Astrocyte (in vitro differentiated cells and primary cell): ENCODE measurements at regions not wholly inside any gene's neighbourhood (a gene's known extent, or its start where the extent isn't known, plus 50 kb on each side); places are given as distances from the start of the nearest gene placed in this dataset.

ENCODE experiments used
- DNase-seq: peaks from one replicate; pipeline ENCODE4 v3.0.0-alpha.2; 2010; ENCODE audit warnings: low read depth
- FAIRE-seq: peaks from 2 replicates; lab custom pipeline; 2011; peaks lifted over from hg19 to GRCh38; lab: Jason Lieb, UNC
- H2AFZ ChIP-seq: 2 replicates; pipeline ENCODE4 v1.6.0; 2012; ENCODE audit warnings: low read depth, low read length, inconsistent platforms
- H3K27ac ChIP-seq: 2 replicates; pipeline ENCODE4 v1.5.1; 2011; ENCODE audit warnings: low read depth, low read length, inconsistent platforms
- H3K27me3 ChIP-seq: 2 replicates; pipeline ENCODE4 v1.6.0; 2011; ENCODE audit warnings: low read length, inconsistent platforms; ENCODE audit not compliant: insufficient read depth
- H3K36me3 ChIP-seq: 2 replicates; pipeline ENCODE4 v1.5.1; 2011; ENCODE audit warnings: low read length, inconsistent platforms; ENCODE audit not compliant: insufficient read depth
- H3K4me1 ChIP-seq: 2 replicates; pipeline ENCODE4 v1.5.1; 2011; ENCODE audit warnings: low read length, inconsistent platforms; ENCODE audit not compliant: insufficient read depth
- H3K4me2 ChIP-seq: 2 replicates; pipeline ENCODE4 v1.6.0; 2012; ENCODE audit warnings: low read length, inconsistent platforms
- H3K4me3 ChIP-seq: 2 replicates; pipeline ENCODE4 v1.5.1; 2011; ENCODE audit warnings: low read depth, mild to moderate bottlenecking, low read length, inconsistent platforms; ENCODE audit not compliant: insufficient read depth
- H3K79me2 ChIP-seq: 2 replicates; pipeline ENCODE4 v1.6.0; 2012; ENCODE audit warnings: mild to moderate bottlenecking, low read length, inconsistent platforms; ENCODE audit not compliant: insufficient read depth
- H3K9ac ChIP-seq: 2 replicates; pipeline ENCODE4 v1.6.0; 2012; ENCODE audit warnings: mild to moderate bottlenecking, low read length, inconsistent platforms
- H3K9me3 ChIP-seq: 2 replicates; pipeline ENCODE4 v1.5.1; 2012; ENCODE audit warnings: low read depth, mild to moderate bottlenecking, low read length, inconsistent platforms; ENCODE audit not compliant: insufficient read depth
- H4K20me1 ChIP-seq: 2 replicates; pipeline ENCODE4 v1.6.0; 2012; ENCODE audit warnings: low read length, inconsistent platforms; ENCODE audit not compliant: insufficient read depth
- H3K27ac Mint-ChIP-seq: one replicate; pipeline ENCODE4 v1.8.0; 2021; ENCODE audit warnings: mild to moderate bottlenecking, mixed read lengths; ENCODE audit not compliant: unreplicated experiment
- H3K27me3 Mint-ChIP-seq: one replicate; pipeline ENCODE4 v1.8.0; 2021; ENCODE audit warnings: low read depth, mixed read lengths; ENCODE audit not compliant: unreplicated experiment
- H3K36me3 Mint-ChIP-seq: one replicate; pipeline ENCODE4 v1.8.0; 2021; ENCODE audit warnings: low read depth, mixed read lengths; ENCODE audit not compliant: unreplicated experiment
- H3K4me1 Mint-ChIP-seq: one replicate; pipeline ENCODE4 v1.8.0; 2021; ENCODE audit warnings: low read depth, mixed read lengths; ENCODE audit not compliant: unreplicated experiment
- H3K4me3 Mint-ChIP-seq: one replicate; pipeline ENCODE4 v1.8.0; 2021; ENCODE audit warnings: mild to moderate bottlenecking, moderate library complexity, mixed read lengths; ENCODE audit not compliant: unreplicated experiment
- H3K9me3 Mint-ChIP-seq: one replicate; pipeline ENCODE4 v1.8.0; 2021; ENCODE audit warnings: mild to moderate bottlenecking, mixed read lengths; ENCODE audit not compliant: unreplicated experiment
- CTCF ChIP-seq: IDR thresholded peaks from 2 replicates; pipeline ENCODE4 v1.5.1; 2011; ENCODE audit warnings: low read depth, mild to moderate bottlenecking, inconsistent platforms, low read length, moderate library complexity; ENCODE audit not compliant: insufficient read depth
- EZH2 ChIP-seq: IDR thresholded peaks from 2 replicates; pipeline ENCODE4 v1.6.1; 2012; ENCODE audit warnings: mild to moderate bottlenecking, low read length, inconsistent platforms; ENCODE audit not compliant: insufficient read depth

GRCh38 chr11:131041331-131042040 lies 125.2 kb upstream of the SNX19 start:
- Mint-ChIP-seq H3K4me1 (peaks cover 5% of the 10 kb centered on the region), H3K36me3 (peaks cover 2% of the 10 kb centered on the region), H3K27me3 (peaks cover 22% of the 10 kb centered on the region), H3K9me3 (peaks cover 4% of the 10 kb centered on the region), H3K4me3 (no peak overlapping the region), H3K27ac (no peak overlapping the region)
- TF ChIP-seq CTCF, result no peak
- TF ChIP-seq EZH2, result no peak
- no peak overlapping the region for H3K27ac ChIP-seq
- no peak overlapping the region for H3K4me2 ChIP-seq
- peaks cover 2% of the 10 kb centered on the region for H3K4me1 ChIP-seq
- no peak overlapping the region for H2AFZ ChIP-seq
- FAIRE-seq (no peak), DNase-seq (no peak)
- H4K20me1 ChIP-seq, result no peaks in the 10 kb centered on the region
- no peaks in the 10 kb centered on the region for H3K79me2 ChIP-seq
- H3K9ac ChIP-seq, result no peak overlapping the region
- H3K36me3 ChIP-seq, result no peaks in the 10 kb centered on the region
- H3K9me3 ChIP-seq, result no peaks in the 10 kb centered on the region
- no peak overlapping the region for H3K4me3 ChIP-seq
- peaks cover 4% of the 10 kb centered on the region for H3K27me3 ChIP-seq

GRCh38 chr11:131042041-131042390 lies 125.7 kb upstream of the SNX19 start:
- Mint-ChIP-seq H3K4me3 (no peak overlapping the region), H3K36me3 (peaks cover 2% of the 10 kb centered on the region), H3K27me3 (peaks cover 28% of the 10 kb centered on the region), H3K4me1 (peaks cover 5% of the 10 kb centered on the region), H3K9me3 (peaks cover 4% of the 10 kb centered on the region), H3K27ac (no peak overlapping the region)
- H3K79me2 ChIP-seq, result no peaks in the 10 kb centered on the region
- no peak for TF ChIP-seq CTCF
- TF ChIP-seq EZH2, result no peak
- no peak overlapping the region for H3K4me2 ChIP-seq
- H3K27ac ChIP-seq, result no peak overlapping the region
- peaks cover 8% of the 10 kb centered on the region for H3K27me3 ChIP-seq
- FAIRE-seq (no peak), DNase-seq (no peak)
- no peak overlapping the region for H3K4me3 ChIP-seq
- no peak overlapping the region for H2AFZ ChIP-seq
- no peak overlapping the region for H3K9ac ChIP-seq
- H4K20me1 ChIP-seq, result no peaks in the 10 kb centered on the region
- no peaks in the 10 kb centered on the region for H3K36me3 ChIP-seq
- peaks cover 2% of the 10 kb centered on the region for H3K4me1 ChIP-seq
- H3K9me3 ChIP-seq, result no peaks in the 10 kb centered on the region

GRCh38 chr11:131043251-131043650 lies 127.0 kb upstream of the SNX19 start:
- no peak overlapping the region for H2AFZ ChIP-seq
- peaks cover 4% of the 10 kb centered on the region for H3K36me3 Mint-ChIP-seq
- no peaks in the 10 kb centered on the region for H3K79me2 ChIP-seq
- H3K9me3 ChIP-seq, result no peaks in the 10 kb centered on the region
- H3K4me2 ChIP-seq, result no peak overlapping the region
- H3K36me3 ChIP-seq, result no peaks in the 10 kb centered on the region
- peaks cover 7% of the 10 kb centered on the region for H3K9me3 Mint-ChIP-seq
- H3K27me3 ChIP-seq, result peaks cover 10% of the 10 kb centered on the region
- H3K9ac ChIP-seq, result no peak overlapping the region
- no peaks in the 10 kb centered on the region for H4K20me1 ChIP-seq
- H3K27me3 Mint-ChIP-seq, result peaks cover 40% of the 10 kb centered on the region
- peaks cover 2% of the 10 kb centered on the region for H3K4me1 ChIP-seq
- no peak overlapping the region for H3K4me3 Mint-ChIP-seq
- no peak overlapping the region for H3K4me3 ChIP-seq
- no peak overlapping the region for H3K27ac ChIP-seq
- no peak overlapping the region for H3K27ac Mint-ChIP-seq
- DNase-seq (no peak), FAIRE-seq (no peak)
- peaks cover 5% of the 10 kb centered on the region for H3K4me1 Mint-ChIP-seq
- TF ChIP-seq CTCF, result no peak
- no peak for TF ChIP-seq EZH2
